GM13977 (cell line): ENCODE measurements at regions not wholly inside any gene's neighbourhood (a gene's known extent, or its start where the extent isn't known, plus 50 kb on each side); places are given as distances from the start of the nearest gene placed in this dataset.

Experiments
- DNase-seq: peaks from one replicate; pipeline ENCODE4 v3.0.0; 2012; ENCODE audit warnings: low spot score
- CTCF ChIP-seq: IDR thresholded peaks from 2 replicates; pipeline ENCODE4 v1.5.1; 2012; ENCODE audit warnings: mild to moderate bottlenecking, control low read depth; ENCODE audit not compliant: insufficient read depth; ENCODE audit errors: extremely low read depth, missing control alignments
- in situ Hi-C: fragments of 300-500 bp; cut with MboI; formaldehyde crosslinking; loops from one replicate; pipeline ENCODE4 v1.12.0; 2022; ENCODE audit warnings: low sequenced_read_pairs, low pct_unique_long_range_greater_than_20kb, mixed read lengths, inconsistent platforms; ENCODE audit not compliant: unreplicated experiment

- in situ Hi-C loops: no loop called here
- TF ChIP-seq CTCF: no peak
- DNase-seq: no peak
Measured at GRCh38 chr11:70504246-70505020, 106.1 kb downstream of the CTTN start.

DNA sequence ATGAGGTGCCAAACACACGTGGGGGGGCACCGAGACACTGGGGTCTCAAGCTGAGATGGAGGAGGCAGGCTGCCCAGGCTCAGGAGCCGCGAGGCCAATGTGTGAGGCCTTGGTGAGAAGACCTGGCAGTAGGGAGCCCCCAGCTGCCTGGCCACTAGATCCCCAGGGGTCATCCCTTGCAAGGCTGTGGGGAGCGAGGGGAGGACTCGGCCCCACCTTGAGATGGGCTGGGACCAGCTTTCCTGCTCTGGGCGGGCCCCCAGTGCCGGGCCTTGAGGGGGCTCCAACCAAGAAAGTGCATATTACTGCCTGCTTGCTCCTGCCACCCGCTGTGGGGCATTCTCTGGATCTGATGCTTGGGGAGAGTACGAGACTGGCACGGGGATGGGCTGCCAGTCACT is 107.0 kb downstream of the CTTN start:
- no peak for TF ChIP-seq CTCF
- in situ Hi-C loops: no loop called here
- no peak for DNase-seq

GRCh38 chr11:70505761-70506657 is 107.7 kb downstream of the CTTN start:
- in situ Hi-C loops: no loop called here
- TF ChIP-seq CTCF: no peak
- DNase-seq: no peak

DNA sequence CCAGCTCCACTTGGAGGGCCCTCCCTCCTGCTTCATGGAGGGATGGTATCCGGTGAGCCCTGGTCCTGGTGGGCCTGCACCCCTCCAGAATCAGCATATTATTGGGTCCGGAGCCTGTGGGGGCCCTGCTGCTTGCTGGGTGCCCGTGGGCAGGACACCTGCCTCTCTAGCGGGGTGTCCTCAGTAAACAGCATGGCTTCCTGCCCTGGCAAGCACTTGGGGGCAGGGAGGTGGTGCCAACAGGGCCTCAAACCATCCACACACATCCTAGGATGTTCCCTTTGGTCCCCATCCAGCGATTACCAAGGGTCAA is 108.3 kb downstream of the CTTN start:
- in situ Hi-C loops: no loop called here
- no peak for TF ChIP-seq CTCF
- no peak for DNase-seq

- in situ Hi-C loops: no loop called here
- DNase-seq: no peak
- TF ChIP-seq CTCF: no peak
Measured at GRCh38 chr11:70506986-70507385, 108.7 kb downstream of the CTTN start.

- in situ Hi-C loops: no loop called here
- no peak for DNase-seq
- TF ChIP-seq CTCF: no peak
Measured at GRCh38 chr11:70507466-70508230, 109.3 kb downstream of the CTTN start.
